Stomach (tissue), 4 donors: ENCODE measurements at regions not wholly inside any gene's neighbourhood (a gene's known extent, or its start where the extent isn't known, plus 50 kb on each side); places are given as distances from the start of the nearest gene placed in this dataset.

Source experiments
- POLR2A ChIP-seq, 4 donors: fragments of 450-650 bp; IDR thresholded peaks; one replicate each; pipeline ENCODE4 v1.6.1; 2016; ENCODE audit warnings: antibody characterized with exemption in 4 of 4, control low read depth in 2 of 4, mild to moderate bottlenecking in 1 of 4, moderate library complexity in 1 of 4
- TF ChIP-seq, protein P1 (sequence below), 7 experiments: fragments of 450-650 bp in 4 of 7; fragments of 200-600 bp in 3 of 7; sonication (generic) in 3 of 7; IDR thresholded peaks; one replicate each; pipeline ENCODE4 v1.5.1; 2016 to 2019; ENCODE audit warnings: antibody characterized with exemption in 7 of 7, control low read depth in 2 of 7, mild to moderate bottlenecking in 1 of 7

DNA sequence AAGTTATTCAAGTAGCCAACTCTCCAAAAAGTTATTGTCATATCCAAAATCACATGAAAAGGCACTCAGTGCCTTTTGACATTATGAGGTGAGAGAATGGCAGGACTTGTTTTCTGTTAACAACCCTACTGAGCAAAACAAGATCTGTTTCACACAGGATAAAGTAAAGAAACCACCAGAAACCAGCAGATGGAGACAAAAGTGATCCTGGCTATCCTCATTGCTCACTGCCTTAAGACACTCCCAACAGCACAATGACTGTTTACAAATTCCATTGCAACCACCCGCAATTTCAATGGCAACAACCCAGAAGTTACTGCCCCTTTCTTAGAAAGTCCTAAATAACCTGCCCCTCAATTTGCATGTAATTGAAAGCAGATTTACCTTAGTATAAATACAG, 352.6 kb upstream of the NDN start:
- TF ChIP-seq, protein P1, sequence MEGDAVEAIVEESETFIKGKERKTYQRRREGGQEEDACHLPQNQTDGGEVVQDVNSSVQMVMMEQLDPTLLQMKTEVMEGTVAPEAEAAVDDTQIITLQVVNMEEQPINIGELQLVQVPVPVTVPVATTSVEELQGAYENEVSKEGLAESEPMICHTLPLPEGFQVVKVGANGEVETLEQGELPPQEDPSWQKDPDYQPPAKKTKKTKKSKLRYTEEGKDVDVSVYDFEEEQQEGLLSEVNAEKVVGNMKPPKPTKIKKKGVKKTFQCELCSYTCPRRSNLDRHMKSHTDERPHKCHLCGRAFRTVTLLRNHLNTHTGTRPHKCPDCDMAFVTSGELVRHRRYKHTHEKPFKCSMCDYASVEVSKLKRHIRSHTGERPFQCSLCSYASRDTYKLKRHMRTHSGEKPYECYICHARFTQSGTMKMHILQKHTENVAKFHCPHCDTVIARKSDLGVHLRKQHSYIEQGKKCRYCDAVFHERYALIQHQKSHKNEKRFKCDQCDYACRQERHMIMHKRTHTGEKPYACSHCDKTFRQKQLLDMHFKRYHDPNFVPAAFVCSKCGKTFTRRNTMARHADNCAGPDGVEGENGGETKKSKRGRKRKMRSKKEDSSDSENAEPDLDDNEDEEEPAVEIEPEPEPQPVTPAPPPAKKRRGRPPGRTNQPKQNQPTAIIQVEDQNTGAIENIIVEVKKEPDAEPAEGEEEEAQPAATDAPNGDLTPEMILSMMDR (IDR thresholded peaks at IDR 0.05): no peak
- TF ChIP-seq POLR2A (IDR thresholded peaks at IDR 0.05): no peak
